Sciatic nerve (tissue), 2 donors: ENCODE measurements at regions not wholly inside any gene's neighbourhood (a gene's known extent, or its start where the extent isn't known, plus 50 kb on each side); places are given as distances from the start of the nearest gene placed in this dataset.
A peak's percentile ranks its signal among the peaks of the same experiment; 100 is the strongest.
"Not testable (repeated sequence)": the region's sequence is repeated elsewhere in the genome, so short reads cannot be mapped to it uniquely, and the experiment has no call there.

ENCODE experiments used
- ATAC-seq: fragments of 200-7000 bp; cut with Tn5 transposase; one replicate; pipeline ENCODE4 v1.9.1; 2020; ENCODE audit warnings: mild to moderate bottlenecking, moderate library complexity
- DNase-seq: peaks from one replicate; pipeline ENCODE4 v3.0.0-alpha.2; 2020; ENCODE audit warnings: low spot score
- intact Hi-C: fragments of 100-400 bp; cut with DNase I; formaldehyde crosslinking; loops from one replicate; pipeline ENCODE4 v1.14.2; 2022
- donor health status: DM: no; HTN: no; CAD: no.
- donor health status: DM: no; HTN: no; CAD: no.

DNA sequence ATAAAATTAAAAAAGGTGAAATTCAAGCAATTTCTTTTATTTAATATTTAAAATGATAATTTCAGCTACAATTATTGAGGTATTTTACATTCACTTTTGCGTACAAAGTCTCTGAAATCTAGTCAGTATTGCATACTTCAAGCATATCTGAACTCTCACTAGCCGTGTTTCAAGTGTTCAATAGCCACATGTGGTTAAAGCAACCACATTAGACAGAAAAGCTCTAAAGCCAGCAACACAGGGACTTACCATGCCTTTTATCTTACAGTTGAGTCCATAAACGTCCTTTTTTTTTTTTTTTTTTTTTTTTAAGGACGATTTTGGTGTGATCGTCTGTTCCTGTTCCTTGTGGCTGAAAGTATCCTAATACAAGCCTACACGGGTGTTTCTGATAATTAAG lies 257.0 kb upstream of the RGMA start:
- ATAC-seq (no peak), DNase-seq (no peak)
- intact Hi-C loops = no loop called here

DNA sequence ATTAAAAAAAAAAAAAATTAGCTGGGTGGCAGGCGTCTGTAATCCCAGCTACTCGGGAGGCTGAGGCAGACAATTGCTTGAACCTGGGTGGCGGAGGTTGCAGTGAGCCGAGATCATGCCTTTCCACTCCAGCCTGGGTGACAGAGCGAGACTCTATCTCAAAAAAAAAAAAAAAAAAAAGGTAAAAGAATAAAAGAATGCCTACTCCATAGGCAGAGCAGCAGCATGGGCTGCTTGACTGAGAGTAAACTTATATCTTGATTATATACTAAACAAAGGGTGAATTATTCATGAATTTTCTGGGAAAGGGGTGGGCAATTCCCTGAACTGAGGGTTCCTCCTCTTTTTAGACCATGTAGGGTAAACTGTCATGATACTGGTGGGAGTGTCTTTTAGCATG lies 254.4 kb upstream of the RGMA start:
- ATAC-seq, intact Hi-C loops, DNase-seq: not testable (repeated sequence)

DNA sequence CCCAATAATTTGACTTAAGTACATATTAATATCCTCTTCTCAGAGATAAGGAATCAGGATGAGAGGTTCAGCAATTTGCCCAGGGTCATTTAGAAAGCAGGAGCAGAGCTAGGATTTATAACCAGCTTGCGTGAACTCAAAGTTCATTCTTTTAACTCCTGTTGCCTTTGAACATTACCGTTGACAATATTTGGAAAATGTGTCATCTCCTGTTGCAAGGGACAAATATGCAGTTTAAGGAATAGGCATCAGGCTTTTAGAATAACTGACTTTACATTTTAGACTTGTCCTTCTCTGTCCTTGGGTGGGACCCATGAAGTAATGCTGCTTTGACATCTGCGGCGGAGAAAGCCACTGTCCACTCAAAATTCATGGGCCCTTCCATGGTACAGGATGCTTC lies 252.2 kb upstream of the RGMA start:
- intact Hi-C loops = no loop called here
- no peak for DNase-seq
- ATAC-seq = no peak

DNA sequence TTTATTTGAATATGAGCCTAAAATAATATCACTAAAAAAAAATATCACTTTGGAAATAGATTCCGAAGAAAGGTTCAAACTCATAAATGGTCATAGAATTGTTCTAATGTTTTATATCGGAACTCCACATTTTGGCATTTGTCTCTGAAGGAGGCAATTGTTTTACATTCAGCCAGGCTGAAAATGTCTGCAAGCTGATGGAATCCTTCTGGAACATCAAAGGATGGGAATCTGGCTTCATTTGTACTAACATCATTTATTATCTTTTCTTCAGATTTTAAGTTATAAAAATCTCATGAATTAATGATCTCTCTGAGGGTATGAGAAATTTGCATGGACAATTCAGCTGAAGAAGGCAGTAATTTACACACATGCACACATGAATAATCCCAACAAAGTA lies 251.4 kb upstream of the RGMA start:
- ATAC-seq = no peak

DNA sequence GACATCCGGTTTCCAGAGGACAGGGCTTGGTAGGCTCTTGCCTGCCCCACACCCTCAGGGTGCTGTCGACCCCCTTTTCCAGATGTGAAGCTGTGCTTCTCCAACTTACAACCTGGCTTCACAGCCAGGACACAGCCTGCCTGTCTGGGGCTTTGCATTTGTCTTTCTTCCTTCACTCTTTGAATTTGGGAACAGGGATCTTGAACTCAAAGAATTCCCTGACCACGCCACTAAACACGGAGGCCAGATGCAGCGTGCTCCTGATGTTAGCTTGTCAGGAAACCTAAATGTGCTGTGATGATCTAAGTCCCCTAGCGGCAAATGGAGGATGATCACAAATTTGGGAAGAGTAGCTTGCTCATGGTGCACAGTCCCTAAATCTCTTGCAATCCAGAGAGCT lies 244.8 kb upstream of the RGMA start:
- ATAC-seq (no peak), DNase-seq (no peak)
- intact Hi-C loops = no loop called here

More for the DNA sequence above, 251.4 kb upstream of the RGMA start:
- intact Hi-C loops = no loop called here
- DNase-seq = no peak

DNA sequence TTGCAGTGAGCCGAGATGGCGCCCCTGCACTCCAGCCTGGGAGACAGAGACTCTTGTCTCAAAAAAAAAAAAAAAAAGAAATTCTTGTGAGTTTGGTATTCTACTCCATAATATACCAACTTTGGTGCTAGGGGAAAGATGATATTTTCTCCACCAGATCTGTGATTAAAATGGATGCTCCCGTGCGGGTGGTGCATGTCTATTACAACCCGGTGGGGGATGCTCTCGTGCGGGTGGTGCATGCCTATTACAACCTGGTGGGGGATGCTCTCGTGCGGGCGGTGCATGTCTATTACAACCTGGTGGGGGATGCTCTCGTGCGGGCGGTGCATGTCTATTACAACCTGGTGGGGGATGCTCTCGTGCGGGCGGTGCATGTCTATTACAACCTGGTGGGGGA lies 244.1 kb upstream of the RGMA start:
- ATAC-seq, intact Hi-C loops, DNase-seq: not testable (repeated sequence)

DNA sequence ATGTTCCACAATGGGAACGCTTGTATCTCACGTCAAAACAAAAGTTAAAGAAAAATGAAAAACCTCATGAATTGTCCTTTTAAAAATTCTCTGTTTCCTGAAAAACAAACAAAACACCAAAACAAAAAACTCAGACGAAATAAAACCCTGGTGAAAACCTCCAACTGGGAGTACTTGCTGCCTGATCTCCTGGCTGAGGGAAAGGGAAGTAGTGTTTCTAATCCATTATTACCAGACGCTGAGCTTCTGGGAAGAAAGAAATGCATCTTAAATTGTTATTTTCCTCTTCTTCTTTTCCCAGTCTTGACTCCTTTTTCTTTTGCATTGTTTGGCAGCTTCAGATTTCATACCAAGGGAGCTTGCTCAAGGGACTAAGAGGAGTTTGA lies 243.2 kb upstream of the RGMA start:
- intact Hi-C loops = no loop called here
- ATAC-seq (no peak), DNase-seq (no peak)

DNA sequence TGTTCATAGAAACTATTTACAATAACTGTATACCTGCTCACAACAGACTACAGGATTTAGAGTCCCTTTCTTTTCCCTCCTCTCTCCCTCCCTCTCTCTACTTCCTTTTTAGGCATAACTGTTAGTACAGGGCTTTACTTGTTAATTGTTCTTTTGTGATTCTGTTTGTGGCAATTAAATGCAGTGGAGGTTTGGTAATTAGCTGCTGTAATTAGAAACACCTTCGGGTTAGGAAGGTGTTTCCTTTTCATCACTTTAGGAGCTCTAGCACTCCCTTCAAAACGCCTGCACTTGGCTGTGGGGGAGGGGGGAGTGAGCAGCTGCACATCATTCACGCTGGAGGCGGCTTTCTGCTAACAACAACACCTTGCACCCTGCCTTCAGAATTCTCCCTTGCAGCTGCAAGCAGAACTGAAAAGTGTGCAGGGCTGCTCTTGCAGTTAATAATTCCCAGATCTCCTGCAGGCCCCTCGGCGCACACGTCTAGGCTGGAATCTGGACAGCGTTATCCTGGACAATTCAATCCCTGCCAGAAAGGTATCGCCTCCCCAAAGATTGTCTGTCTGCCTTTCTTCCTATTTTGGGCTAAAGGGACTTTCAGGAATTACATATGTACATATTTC lies 242.6 kb upstream of the RGMA start:
- intact Hi-C loops = no loop called here
- DNase-seq = no peak
- peak; percentile 51 for ATAC-seq

DNA sequence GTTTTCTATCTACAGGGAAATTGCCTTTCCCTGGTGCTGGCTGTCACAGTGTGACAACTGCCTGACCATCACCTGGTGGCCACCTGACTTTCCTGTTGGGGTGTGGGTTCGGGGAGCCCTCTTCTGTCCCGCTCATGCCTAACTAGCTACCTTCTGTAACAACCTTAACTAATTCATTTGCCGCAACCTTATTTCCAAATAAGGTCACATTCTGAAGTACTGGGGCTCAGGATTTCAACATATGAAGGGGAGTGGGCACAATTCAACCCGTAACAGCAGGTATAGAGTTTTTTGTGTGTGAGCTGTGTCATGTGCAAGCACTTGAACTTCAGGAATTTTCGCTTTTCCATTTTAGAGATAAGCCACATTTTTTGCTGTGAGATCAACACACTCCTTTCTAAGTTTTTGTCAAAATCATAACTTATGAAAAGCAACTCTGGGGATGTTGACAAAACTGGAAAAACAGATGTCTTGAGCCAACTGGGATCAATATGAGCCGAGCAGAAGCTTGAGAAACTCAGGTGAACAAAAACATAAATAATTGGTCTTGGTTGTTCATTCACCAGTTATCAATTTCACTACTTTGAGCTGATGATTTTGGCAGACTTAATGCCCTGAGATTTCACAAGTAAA lies 242.0 kb upstream of the RGMA start:
- ATAC-seq (no peak), DNase-seq (no peak)
- intact Hi-C loops = no loop called here

DNA sequence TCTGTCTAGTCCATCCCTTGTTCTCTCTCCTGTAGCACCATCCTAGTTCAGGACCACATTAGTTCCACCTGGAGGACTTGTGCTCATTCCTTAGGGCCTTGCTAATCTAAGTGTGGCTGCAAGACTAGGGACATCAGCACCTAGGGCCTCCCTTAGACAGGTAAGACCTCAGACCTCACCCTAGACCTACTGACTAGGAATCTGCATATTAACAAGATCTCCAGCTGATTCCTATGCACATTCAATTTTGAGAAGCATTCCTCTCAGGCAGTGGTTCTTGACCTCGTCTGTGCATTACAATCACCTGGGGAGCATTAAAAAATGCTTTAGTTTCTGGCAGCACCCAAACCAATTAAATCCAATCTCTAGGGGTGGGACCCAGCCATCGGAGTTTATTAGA lies 238.4 kb upstream of the RGMA start:
- ATAC-seq = no peak
- DNase-seq = no peak
- intact Hi-C loops = no loop called here

DNA sequence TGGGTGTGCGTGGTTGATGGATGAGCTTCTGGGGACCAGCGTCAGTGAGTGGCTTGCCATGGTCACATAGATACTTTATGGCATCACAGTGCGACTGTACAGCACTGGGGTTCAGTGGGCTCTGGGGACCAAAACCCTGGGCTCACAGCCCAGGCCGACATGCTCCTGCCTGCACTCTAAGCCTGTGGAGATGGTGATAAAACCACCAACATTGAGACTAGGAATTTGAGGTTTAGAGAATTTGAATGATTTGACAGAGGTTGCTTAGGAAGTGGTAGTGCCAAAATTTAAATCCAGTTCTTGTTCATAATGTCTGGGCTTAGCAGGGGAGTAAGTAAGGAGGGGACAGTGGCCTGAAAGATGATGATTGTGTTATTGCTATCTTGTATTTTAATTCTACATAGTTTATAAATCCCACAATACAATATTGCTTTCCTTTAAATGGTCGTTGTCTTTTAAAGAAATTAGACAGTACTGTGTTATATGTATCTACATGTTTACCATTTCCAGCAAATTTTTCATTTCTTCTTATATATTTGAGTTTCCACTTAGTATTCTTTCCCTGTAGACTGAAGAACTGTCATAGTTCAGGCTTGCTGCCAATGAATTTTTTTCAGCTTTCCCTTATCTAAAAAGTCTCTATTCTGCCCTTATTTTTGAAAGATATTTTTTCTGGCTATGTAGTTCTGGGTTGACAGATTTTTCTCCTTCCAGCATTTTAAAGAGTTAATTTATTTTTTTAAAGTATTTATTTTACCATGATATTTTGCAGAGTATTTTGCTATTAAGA lies 235.4 kb upstream of the RGMA start:
- ATAC-seq (no peak), DNase-seq (no peak)
- intact Hi-C loops = no loop called here

DNA sequence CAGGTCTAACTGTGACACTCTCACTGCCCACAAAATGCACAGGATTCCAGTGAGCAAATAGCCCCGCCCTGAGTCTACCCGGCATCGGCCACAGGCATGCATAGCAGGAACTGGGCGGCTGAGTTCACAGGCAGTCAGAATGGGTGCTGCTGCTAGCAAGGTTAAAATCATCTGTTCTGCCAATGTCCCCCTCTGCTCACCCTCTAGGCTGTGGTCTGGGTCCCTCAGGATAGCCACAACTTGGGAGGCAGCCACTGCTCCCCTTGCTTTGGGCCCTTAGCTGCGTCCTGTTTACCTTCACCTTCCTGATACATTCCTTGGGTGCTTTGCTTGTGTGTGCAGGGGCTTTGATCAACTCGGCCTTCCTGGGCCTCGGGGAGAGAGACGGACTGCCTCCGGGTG lies 232.9 kb upstream of the RGMA start:
- intact Hi-C loops = no loop called here
- no peak for DNase-seq
- peak; percentile 44 for ATAC-seq

DNA sequence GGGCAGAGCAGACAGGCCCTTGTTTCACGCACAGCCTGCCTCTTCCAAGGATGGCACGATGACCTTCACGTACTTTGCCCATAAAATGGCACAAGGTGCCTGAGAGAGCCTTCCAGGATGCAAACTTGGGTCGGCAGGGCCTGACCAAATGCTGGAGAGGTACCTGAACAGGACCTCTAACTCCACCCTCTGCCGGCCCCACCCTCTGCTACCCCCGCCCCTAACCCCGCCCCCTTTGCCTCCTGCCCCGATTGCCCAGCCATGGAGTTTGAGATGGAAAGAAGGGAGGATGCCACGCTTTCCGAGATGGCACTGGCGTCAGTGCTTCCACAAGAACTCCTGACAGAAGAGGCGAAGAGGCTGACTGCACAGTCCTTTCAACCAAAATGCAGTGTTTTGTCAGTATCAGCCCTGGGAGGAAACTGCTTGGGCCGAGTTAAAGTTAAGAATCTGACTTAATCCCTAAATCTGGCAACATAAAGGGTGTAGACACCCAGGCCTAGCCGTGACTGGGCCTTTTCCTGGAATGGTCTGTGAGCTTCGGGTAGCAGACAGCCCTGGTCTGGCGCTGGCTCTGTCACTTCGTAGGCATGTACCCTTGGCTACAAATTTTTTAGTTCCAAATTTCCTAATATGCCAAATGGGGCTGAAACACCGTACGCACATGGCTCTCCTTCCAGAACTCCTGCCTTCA lies 230.3 kb upstream of the RGMA start:
- peak; percentile 27 for DNase-seq

DNA sequence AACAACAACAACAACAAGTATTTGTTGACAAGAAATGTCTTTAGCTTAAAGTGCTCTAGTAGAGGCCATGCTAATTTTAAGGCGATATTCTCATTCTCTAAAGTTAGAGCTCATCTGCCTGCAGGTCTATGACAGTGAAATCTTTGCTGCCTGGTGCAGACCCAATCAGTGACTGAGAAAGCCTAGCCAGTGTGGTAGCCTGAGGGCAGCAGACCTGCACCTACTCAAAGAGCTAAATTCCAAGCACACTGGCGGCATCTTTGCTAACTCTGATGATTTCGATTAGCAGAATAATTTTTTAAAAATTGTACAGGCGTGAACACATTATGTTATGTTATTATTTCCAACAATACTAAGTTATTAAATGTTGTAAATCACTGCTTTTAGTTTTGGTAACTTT lies 228.8 kb upstream of the RGMA start:
- intact Hi-C loops = no loop called here
- ATAC-seq (no peak), DNase-seq (peak; percentile 15)

More for the DNA sequence above, 230.3 kb upstream of the RGMA start:
- intact Hi-C loops = no loop called here
- ATAC-seq = no peak

DNA sequence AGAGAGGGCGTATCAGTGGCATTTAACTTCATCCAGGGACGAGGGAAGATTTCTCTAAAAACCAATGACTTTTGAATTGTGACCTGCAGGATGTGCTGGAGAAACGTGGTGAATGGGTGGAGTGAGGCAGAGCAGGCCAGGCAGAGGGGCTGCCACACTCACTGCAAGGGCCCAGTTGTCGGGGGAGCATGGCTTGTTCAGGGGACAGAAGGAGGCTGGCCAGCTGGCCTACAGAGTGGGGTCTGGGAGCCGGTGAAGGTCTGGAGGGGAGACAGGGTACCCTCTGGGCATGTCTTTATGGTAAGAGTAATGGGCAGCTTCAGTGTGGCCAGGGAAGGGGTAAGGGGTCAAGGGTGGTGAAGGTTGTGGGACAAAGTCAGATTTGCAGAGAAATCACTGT lies 225.2 kb upstream of the RGMA start:
- ATAC-seq (no peak), DNase-seq (no peak)
- intact Hi-C loops = no loop called here

DNA sequence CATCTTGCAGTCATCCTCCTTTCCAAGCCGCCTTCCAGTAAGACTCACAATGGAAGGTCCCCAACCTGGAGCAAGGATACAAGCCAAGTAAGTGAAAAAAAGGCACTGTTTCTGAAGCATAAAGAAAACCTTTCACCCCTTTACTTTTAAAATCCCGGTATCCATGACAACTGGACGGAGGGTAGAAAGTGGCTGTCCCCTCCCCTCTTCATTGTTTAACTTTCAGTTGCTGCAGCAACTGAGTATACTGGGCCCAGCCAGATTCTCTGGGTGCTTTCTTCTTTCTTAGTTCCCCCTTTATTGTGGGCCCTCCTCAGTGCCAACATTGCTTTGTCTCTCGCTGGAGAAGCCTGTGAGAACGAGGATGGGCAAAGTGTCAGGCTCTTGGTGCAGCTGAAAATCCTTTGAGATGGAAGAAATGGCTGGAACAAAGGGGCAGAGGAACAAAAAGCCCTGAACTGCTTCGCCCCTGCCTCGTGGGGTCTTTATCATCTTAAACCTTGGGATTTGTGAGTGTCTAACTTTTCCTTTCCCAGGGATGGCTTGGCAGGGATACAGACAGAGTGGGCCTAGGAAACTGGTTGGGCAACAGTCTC lies 224.0 kb upstream of the RGMA start:
- DNase-seq (no peak), ATAC-seq (peak; percentile 39)
- intact Hi-C loops = no loop called here

DNA sequence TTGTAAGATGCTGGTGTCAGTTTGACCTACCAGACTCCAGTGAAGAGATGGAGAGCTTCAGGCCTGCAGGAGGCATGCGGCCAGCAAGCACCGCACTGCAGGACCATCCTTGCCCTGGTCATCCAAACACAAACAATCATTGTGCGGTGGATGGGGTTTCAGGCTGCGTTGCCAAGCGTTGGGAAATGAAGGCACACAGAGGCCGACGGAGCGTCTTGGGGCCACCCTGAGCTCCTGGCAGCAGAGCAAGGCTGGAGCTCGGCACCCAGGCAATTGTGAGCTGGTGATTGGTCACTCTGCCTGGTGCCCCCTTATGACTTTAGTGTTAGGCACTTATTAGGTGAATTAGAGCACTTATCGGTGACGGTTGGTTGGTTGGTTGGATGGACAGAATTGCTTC lies 222.6 kb upstream of the RGMA start:
- intact Hi-C loops = no loop called here
- no peak for DNase-seq
- ATAC-seq = no peak

DNA sequence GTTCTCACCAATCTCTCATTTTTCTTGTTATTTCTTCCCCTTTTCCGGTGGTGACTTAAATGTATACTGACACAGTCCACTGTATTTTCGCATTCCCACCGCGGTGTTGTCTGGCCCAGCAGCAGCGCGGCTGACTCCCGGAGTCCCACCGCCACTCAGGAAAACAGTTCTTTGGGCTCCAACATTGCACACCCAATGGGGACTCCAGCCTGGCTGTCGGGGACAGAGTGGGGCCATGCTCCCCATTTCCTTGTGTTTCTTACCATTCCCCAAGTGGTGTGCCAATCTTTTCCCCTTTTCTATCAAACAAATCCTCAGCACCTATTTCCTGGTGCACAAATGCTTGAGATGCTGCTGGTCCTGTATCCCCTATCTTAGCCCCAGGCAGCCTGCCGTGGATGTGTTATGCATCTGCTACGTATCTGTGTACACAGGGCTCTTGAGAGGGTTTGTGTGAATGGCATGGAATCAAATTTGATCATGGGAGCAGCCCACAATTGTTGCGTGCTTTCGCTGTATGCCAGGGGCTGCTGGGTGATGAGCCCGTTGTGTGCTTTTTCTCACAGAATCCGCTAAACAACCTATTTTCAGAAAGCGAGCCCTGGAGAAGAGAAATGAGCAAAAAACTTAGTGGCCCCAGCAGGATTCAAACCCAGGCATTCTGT lies 219.1 kb upstream of the RGMA start:
- no peak for DNase-seq
- intact Hi-C loops = no loop called here
- no peak for ATAC-seq

DNA sequence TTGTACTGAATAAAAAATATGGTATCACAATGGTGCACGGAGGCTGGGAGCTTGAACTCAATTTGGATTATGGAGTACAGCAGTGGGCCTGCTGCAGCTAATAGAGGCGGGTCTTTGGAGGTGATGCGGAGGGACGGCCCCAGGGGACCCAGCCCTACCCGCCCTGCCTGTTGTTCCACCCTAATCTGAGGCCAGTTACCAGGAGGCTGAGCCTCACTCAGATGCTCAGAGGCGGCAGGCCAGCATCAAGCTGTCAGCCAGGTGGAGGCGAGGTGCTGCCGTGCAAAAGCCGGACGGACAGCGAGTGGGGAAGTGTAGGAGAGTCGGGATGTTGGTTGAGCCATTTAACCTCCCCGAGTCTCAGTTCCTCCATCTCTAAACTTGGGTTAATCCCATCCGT lies 218.5 kb upstream of the RGMA start:
- intact Hi-C loops = no loop called here
- no peak for DNase-seq
- no peak for ATAC-seq
